ENCODE measurements at regions not wholly inside any gene's neighbourhood (a gene's known extent, or its start where the extent isn't known, plus 50 kb on each side); places are given as distances from the start of the nearest gene placed in this dataset.

DNA sequence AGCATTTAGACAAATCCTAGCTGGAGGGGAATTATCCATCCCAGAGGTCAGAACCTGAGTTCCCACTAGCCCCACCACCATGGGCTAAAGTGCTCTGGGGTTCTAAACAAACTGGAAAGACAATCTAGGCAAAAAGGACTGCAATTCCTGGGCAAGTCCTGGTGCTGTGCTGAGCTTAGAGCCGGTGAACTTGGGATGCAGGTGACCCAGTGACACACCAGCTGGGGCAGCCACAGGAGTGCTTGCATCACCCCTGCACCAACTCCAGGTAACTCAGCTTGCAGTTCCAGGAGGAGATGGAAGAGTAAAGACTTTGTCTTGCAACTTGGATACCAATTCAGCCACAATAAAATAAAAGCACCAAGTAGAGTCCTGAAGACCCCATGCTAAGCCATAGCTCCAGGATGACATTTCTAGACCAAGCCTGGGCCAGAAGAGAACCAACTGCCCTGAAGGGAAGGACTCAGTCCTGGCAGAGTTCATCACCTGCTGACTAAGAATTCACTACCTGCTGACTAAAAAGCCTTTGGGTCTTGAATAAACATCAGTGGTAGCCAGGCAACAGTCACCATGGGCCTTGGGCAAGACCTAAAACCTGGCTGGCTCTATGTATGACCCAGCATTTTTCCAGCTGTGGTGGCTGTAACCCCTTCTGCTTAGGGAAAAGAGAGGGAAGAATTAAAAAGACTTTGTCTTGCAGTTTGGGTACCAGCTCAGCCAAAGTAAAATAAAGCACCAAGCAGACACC, 223.4 kb upstream of the DIO2 start:
- no peak overlapping the region for H3K4me3 ChIP-seq (ENCODE audit: control extremely low read depth in 1 of 5, extremely low read depth in 1 of 5, insufficient read depth in 1 of 5, low read depth in 2 of 5, low read length in 4 of 5)
- H3K4me2 ChIP-seq (replicated peaks; ENCODE audit: low read depth, low read length, poor library complexity, severe bottlenecking) = no peak overlapping the region
- H3K4me3 Mint-ChIP-seq = no peak overlapping the region
- TF ChIP-seq CTCF (IDR thresholded peaks at IDR 0.05) = no peak
- no peak for TF ChIP-seq EZH2 (IDR thresholded peaks at IDR 0.05; ENCODE audit: borderline replicate concordance, insufficient read depth, low read depth, low read length, poor library complexity, severe bottlenecking)
- WGBS (ENCODE audit: insufficient coverage) = 100% methylated on average over 1 of the region's 1 CpG
- H3K27ac Mint-ChIP-seq = no peak overlapping the region
- H3K4me1 Mint-ChIP-seq = no peaks in the 10 kb centered on the region
- H3K4me1 ChIP-seq (ENCODE audit: control insufficient read depth in 2 of 2, insufficient read depth in 2 of 2, low read length in 2 of 2) = no peaks in the 10 kb centered on the region
- CTCF ChIA-PET = no interaction called here
- intact Hi-C loops (cut with micrococcal nuclease) = no loop called here
- no peaks in the 10 kb centered on the region for H3K27me3 Mint-ChIP-seq
- H4K20me1 ChIP-seq (ENCODE audit: control insufficient read depth, insufficient read depth, low read length, poor library complexity, severe bottlenecking) = no peaks in the 10 kb centered on the region
- no peak overlapping the region for H2AFZ ChIP-seq (ENCODE audit: insufficient read depth, low read depth, low read length, poor library complexity, severe bottlenecking)
- H3K9ac ChIP-seq (ENCODE audit: low read length) = no peak overlapping the region
- DNase-seq = no peak
- H3K36me3 ChIP-seq (replicated peaks in 1 of 2; ENCODE audit: control extremely low read depth in 1 of 2, control insufficient read depth in 1 of 2, extremely low read depth in 1 of 2, insufficient read depth in 2 of 2, low read length in 1 of 2) = no peaks in the 10 kb centered on the region
- H3K27ac ChIP-seq (ENCODE audit: low read length in 2 of 2) = no peak overlapping the region
- POLR2A ChIA-PET = no interaction called here
- H3K9me3 ChIP-seq (ENCODE audit: control extremely low read depth in 1 of 3, control insufficient read depth in 2 of 3, insufficient read depth in 1 of 3, low read length in 2 of 3) = peaks cover 1 to 4% (median 4%) of the 10 kb centered on the region in 3 donors
- no peaks in the 10 kb centered on the region for H3K79me2 ChIP-seq (ENCODE audit: control insufficient read depth, insufficient read depth, low read length)
- H3K9me3 Mint-ChIP-seq (ENCODE audit: insufficient read depth) = peaks cover 3% of the 10 kb centered on the region
- H3K27me3 ChIP-seq (replicated peaks in 1 of 4; ENCODE audit: control extremely low read depth in 1 of 4, control insufficient read depth in 3 of 4, insufficient read depth in 4 of 4, low read length in 3 of 4) = no peaks in the 10 kb centered on the region
- ATAC-seq (ENCODE audit: low read depth) = no peak

DNA sequence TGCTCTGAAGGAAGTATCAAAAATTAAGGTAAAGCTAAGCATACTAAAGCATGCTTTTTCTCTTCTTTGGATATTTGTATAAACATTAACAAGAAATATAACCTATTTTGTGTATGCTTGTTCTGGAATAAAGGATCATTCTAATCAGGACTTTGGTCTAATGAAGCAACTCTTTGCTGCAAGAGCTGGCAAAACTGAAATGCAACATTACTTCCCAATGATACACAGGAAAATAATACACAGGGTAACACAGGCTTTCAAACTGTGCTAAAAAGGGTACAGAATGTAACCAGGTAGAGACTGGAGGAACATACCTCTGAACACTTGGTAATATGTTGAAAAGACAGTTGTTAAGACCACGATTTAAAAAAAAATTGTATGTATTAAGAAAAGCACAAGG, 222.5 kb upstream of the DIO2 start:
- DNase-seq (no peak), ATAC-seq (ENCODE audit: low read depth) (no peak)
- CTCF ChIA-PET = no interaction called here
- TF ChIP-seq EZH2 (IDR thresholded peaks at IDR 0.05; ENCODE audit: borderline replicate concordance, insufficient read depth, low read depth, low read length, poor library complexity, severe bottlenecking) = no peak
- no peak for TF ChIP-seq CTCF (IDR thresholded peaks at IDR 0.05)
- peaks cover 3% of the 10 kb centered on the region for H3K9me3 Mint-ChIP-seq (ENCODE audit: insufficient read depth)
- Histone ChIP-seq H3K4me3 (ENCODE audit: control extremely low read depth in 1 of 5, extremely low read depth in 1 of 5, insufficient read depth in 1 of 5, low read depth in 2 of 5, low read length in 4 of 5) (no peak overlapping the region), H3K27me3 (replicated peaks in 1 of 4; ENCODE audit: control extremely low read depth in 1 of 4, control insufficient read depth in 3 of 4, insufficient read depth in 4 of 4, low read length in 3 of 4) (no peaks in the 10 kb centered on the region), H3K4me1 (ENCODE audit: control insufficient read depth in 2 of 2, insufficient read depth in 2 of 2, low read length in 2 of 2) (no peaks in the 10 kb centered on the region), H3K9ac (ENCODE audit: low read length) (no peak overlapping the region), H3K9me3 (ENCODE audit: control extremely low read depth in 1 of 3, control insufficient read depth in 2 of 3, insufficient read depth in 1 of 3, low read length in 2 of 3) (peaks cover 0 to 1% (median 0%) of the 10 kb centered on the region in 3 donors), H4K20me1 (ENCODE audit: control insufficient read depth, insufficient read depth, low read length, poor library complexity, severe bottlenecking) (no peaks in the 10 kb centered on the region), H3K36me3 (replicated peaks in 1 of 2; ENCODE audit: control extremely low read depth in 1 of 2, control insufficient read depth in 1 of 2, extremely low read depth in 1 of 2, insufficient read depth in 2 of 2, low read length in 1 of 2) (no peaks in the 10 kb centered on the region), H3K79me2 (ENCODE audit: control insufficient read depth, insufficient read depth, low read length) (no peaks in the 10 kb centered on the region), H3K4me2 (replicated peaks; ENCODE audit: low read depth, low read length, poor library complexity, severe bottlenecking) (no peak overlapping the region), H2AFZ (ENCODE audit: insufficient read depth, low read depth, low read length, poor library complexity, severe bottlenecking) (no peak overlapping the region), H3K27ac (ENCODE audit: low read length in 2 of 2) (no peak overlapping the region)
- no CpG with 5 or more reads among the region's 1 CpG for WGBS (ENCODE audit: insufficient coverage)
- H3K27me3 Mint-ChIP-seq = no peaks in the 10 kb centered on the region
- H3K4me3 Mint-ChIP-seq = no peak overlapping the region
- POLR2A ChIA-PET = no interaction called here
- no peaks in the 10 kb centered on the region for H3K4me1 Mint-ChIP-seq
- intact Hi-C loops (cut with micrococcal nuclease) = no loop called here
- H3K27ac Mint-ChIP-seq = no peak overlapping the region
